HL-60 (cell line): ENCODE measurements at regions not wholly inside any gene's neighbourhood (a gene's known extent, or its start where the extent isn't known, plus 50 kb on each side); places are given as distances from the start of the nearest gene placed in this dataset.

Experiments used
- DNase-seq, 2 experiments: peaks; one replicate each; pipeline ENCODE4 v3.0.0-alpha.2; 2010 to 2020; ENCODE audit warnings: low read depth in 1 of 2, low spot score in 1 of 2
- H3K27ac ChIP-seq: fragments of 250-450 bp; sonication (Bioruptor Pico); replicated peaks from 2 replicates; pipeline ENCODE4 v1.5.1; 2020; ENCODE audit warnings: mild to moderate bottlenecking, moderate library complexity
- H3K27me3 ChIP-seq: fragments of 250-450 bp; sonication (Bioruptor Pico); 2 replicates; pipeline ENCODE4 v1.5.1; 2021; ENCODE audit warnings: mild to moderate bottlenecking, moderate library complexity; ENCODE audit not compliant: insufficient read depth, poor library complexity, severe bottlenecking
- H3K4me3 ChIP-seq: replicated peaks from 2 replicates; pipeline ENCODE4 v1.5.1; 2011; ENCODE audit warnings: mild to moderate bottlenecking, control low read depth, low read length; ENCODE audit not compliant: insufficient read depth
- GABPA ChIP-seq: IDR thresholded peaks from 2 replicates; pipeline ENCODE4 v1.6.1; 2012; ENCODE audit warnings: low read depth
- POLR2AphosphoS5 ChIP-seq: IDR thresholded peaks from 2 replicates; pipeline ENCODE4 v1.6.1; 2012; ENCODE audit warnings: low read depth
- SPI1 ChIP-seq: IDR thresholded peaks from 2 replicates; pipeline ENCODE4 v1.6.1; 2012; ENCODE audit warnings: low read depth, mild to moderate bottlenecking, borderline replicate concordance
- TF ChIP-seq, protein P1 (sequence below): IDR thresholded peaks from 2 replicates; pipeline ENCODE4 v1.6.1; 2012; ENCODE audit warnings: low read depth; ENCODE audit not compliant: insufficient replicate concordance
- TF ChIP-seq, protein P2 (sequence below): IDR thresholded peaks from one replicate; pipeline ENCODE4 v1.5.1; 2011; ENCODE audit warnings: low read length, control low read depth, inconsistent platforms; ENCODE audit not compliant: insufficient read depth

DNA sequence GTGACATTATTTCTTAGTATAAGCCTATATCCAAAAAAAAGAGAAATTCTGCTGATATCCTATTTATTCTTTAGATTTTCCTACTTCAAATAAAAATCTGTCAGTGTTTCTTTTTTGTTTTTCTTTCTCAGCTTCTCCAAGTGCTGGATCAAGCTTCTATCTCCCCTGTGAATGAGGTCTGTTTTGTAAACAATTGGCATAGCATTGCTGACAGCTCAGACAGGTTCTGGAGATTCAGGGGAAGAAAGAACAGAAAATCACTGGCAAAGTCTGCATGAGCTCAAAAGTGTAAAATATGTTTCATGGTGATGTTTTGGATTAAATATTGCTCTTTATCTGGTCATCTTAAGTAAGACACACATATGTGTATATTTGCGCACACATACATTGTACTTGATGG, 492.0 kb upstream of the IGFBP7 start:
- TF ChIP-seq, protein P1, sequence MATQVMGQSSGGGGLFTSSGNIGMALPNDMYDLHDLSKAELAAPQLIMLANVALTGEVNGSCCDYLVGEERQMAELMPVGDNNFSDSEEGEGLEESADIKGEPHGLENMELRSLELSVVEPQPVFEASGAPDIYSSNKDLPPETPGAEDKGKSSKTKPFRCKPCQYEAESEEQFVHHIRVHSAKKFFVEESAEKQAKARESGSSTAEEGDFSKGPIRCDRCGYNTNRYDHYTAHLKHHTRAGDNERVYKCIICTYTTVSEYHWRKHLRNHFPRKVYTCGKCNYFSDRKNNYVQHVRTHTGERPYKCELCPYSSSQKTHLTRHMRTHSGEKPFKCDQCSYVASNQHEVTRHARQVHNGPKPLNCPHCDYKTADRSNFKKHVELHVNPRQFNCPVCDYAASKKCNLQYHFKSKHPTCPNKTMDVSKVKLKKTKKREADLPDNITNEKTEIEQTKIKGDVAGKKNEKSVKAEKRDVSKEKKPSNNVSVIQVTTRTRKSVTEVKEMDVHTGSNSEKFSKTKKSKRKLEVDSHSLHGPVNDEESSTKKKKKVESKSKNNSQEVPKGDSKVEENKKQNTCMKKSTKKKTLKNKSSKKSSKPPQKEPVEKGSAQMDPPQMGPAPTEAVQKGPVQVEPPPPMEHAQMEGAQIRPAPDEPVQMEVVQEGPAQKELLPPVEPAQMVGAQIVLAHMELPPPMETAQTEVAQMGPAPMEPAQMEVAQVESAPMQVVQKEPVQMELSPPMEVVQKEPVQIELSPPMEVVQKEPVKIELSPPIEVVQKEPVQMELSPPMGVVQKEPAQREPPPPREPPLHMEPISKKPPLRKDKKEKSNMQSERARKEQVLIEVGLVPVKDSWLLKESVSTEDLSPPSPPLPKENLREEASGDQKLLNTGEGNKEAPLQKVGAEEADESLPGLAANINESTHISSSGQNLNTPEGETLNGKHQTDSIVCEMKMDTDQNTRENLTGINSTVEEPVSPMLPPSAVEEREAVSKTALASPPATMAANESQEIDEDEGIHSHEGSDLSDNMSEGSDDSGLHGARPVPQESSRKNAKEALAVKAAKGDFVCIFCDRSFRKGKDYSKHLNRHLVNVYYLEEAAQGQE = no peak
- TF ChIP-seq SPI1 (no peak), POLR2AphosphoS5 (no peak), GABPA (no peak)
- TF ChIP-seq, protein P2, sequence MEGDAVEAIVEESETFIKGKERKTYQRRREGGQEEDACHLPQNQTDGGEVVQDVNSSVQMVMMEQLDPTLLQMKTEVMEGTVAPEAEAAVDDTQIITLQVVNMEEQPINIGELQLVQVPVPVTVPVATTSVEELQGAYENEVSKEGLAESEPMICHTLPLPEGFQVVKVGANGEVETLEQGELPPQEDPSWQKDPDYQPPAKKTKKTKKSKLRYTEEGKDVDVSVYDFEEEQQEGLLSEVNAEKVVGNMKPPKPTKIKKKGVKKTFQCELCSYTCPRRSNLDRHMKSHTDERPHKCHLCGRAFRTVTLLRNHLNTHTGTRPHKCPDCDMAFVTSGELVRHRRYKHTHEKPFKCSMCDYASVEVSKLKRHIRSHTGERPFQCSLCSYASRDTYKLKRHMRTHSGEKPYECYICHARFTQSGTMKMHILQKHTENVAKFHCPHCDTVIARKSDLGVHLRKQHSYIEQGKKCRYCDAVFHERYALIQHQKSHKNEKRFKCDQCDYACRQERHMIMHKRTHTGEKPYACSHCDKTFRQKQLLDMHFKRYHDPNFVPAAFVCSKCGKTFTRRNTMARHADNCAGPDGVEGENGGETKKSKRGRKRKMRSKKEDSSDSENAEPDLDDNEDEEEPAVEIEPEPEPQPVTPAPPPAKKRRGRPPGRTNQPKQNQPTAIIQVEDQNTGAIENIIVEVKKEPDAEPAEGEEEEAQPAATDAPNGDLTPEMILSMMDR = no peak

DNA sequence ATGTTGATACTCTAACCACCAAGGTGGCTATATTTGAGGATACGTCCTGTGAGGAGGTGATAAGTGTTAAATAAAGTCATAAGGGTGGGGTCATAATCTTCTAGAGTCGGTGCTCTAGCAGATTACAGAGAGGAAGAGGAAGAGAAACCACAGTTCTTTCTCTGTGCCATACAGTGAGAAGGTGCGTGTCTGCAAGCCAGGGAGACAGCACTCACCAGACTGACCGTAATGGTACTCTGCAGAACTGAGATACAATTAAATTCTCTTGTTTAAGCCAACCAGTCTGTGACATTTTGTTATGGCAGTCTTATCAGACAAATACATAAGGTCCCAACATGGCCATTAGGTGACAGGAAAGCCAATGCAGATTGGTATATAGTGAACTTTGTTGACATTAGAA, 480.9 kb upstream of the IGFBP7 start:
- TF ChIP-seq SPI1 (no peak), POLR2AphosphoS5 (no peak), GABPA (no peak)
- TF ChIP-seq, protein P2 = no peak
- TF ChIP-seq, protein P1 = no peak
- Histone ChIP-seq H3K27me3 (no peaks in the 10 kb centered on the region), H3K4me3 (no peak overlapping the region), H3K27ac (no peak overlapping the region)
- no peak for DNase-seq

More for the DNA sequence above, 492.0 kb upstream of the IGFBP7 start:
- DNase-seq = no peak
- H3K4me3 ChIP-seq = no peak overlapping the region
- H3K27ac ChIP-seq = no peak overlapping the region
- no peaks in the 10 kb centered on the region for H3K27me3 ChIP-seq

DNA sequence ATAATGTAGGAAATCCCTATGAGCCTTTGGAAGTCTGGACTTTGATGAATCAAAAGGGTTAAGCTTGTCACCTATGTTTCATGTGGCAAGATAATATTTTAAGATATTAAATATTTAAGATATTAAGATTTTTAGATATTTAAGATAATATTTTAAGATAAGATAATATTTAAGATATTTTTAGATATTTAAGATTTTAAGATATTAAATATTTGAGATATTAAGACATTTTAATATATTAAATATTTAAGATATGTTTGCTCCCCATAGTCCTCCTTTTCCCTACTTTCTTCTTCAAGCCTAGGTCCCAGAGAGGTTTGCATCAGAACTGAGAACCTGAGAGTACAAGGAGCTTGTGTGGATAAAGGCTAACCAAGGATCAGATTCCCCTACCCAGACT, 478.4 kb upstream of the IGFBP7 start:
- DNase-seq = no peak
- no peak overlapping the region for H3K4me3 ChIP-seq
- TF ChIP-seq SPI1 (no peak), POLR2AphosphoS5 (no peak), GABPA (no peak)
- TF ChIP-seq, protein P1 = no peak
- TF ChIP-seq, protein P2 = no peak
- H3K27me3 ChIP-seq = no peaks in the 10 kb centered on the region
- H3K27ac ChIP-seq = no peak overlapping the region
